ENCODE measurements at regions not wholly inside any gene's neighbourhood (a gene's known extent, or its start where the extent isn't known, plus 50 kb on each side); places are given as distances from the start of the nearest gene placed in this dataset.
"Not testable (repeated sequence)": the region's sequence is repeated elsewhere in the genome, so short reads cannot be mapped to it uniquely, and the experiment has no call there.

- not testable (repeated sequence) for H3K9me3 Mint-ChIP-seq; H3K4me3 Mint-ChIP-seq; H3K27me3 Mint-ChIP-seq (ENCODE audit: low read depth); H3K36me3 Mint-ChIP-seq (ENCODE audit: insufficient read depth); DNase-seq; ATAC-seq; H3K4me1 Mint-ChIP-seq (ENCODE audit: low read depth)
Measured at GRCh38 chr7:51386806-51387568, 70.4 kb upstream of the COBL start.

GRCh38 chr7:51386184-51386583 lies 69.6 kb upstream of the COBL start:
- not testable (repeated sequence) for H3K4me3 Mint-ChIP-seq; ATAC-seq; H3K4me1 Mint-ChIP-seq (ENCODE audit: low read depth); H3K9me3 Mint-ChIP-seq; H3K36me3 Mint-ChIP-seq (ENCODE audit: insufficient read depth); DNase-seq; H3K27me3 Mint-ChIP-seq (ENCODE audit: low read depth)

- H3K9me3 Mint-ChIP-seq; H3K36me3 Mint-ChIP-seq (ENCODE audit: insufficient read depth); H3K4me1 Mint-ChIP-seq (ENCODE audit: low read depth); DNase-seq; ATAC-seq; H3K27me3 Mint-ChIP-seq (ENCODE audit: low read depth); H3K4me3 Mint-ChIP-seq: not testable (repeated sequence)
Measured at GRCh38 chr7:51382243-51382642, 65.6 kb upstream of the COBL start.

- Mint-ChIP-seq H3K36me3 (ENCODE audit: insufficient read depth) (no peaks in the 10 kb centered on the region), H3K4me3 (no peak overlapping the region), H3K4me1 (ENCODE audit: low read depth) (no peaks in the 10 kb centered on the region), H3K27me3 (ENCODE audit: low read depth) (no peaks in the 10 kb centered on the region), H3K9me3 (no peaks in the 10 kb centered on the region)
- DNase-seq = no peak
- ATAC-seq = no peak
Measured at GRCh38 chr7:51376420-51377092, 59.9 kb upstream of the COBL start.

- no peaks in the 10 kb centered on the region for H3K27me3 Mint-ChIP-seq (ENCODE audit: low read depth)
- no peaks in the 10 kb centered on the region for H3K36me3 Mint-ChIP-seq (ENCODE audit: insufficient read depth)
- H3K4me1 Mint-ChIP-seq (ENCODE audit: low read depth) = no peaks in the 10 kb centered on the region
- H3K4me3 Mint-ChIP-seq = no peak overlapping the region
- no peaks in the 10 kb centered on the region for H3K9me3 Mint-ChIP-seq
- no peak for DNase-seq
- ATAC-seq = no peak
Measured at GRCh38 chr7:51374936-51375335, 58.3 kb upstream of the COBL start.

GRCh38 chr7:51373607-51374006 lies 57.0 kb upstream of the COBL start:
- H3K4me1 Mint-ChIP-seq (ENCODE audit: low read depth); DNase-seq; H3K9me3 Mint-ChIP-seq; ATAC-seq; H3K4me3 Mint-ChIP-seq; H3K36me3 Mint-ChIP-seq (ENCODE audit: insufficient read depth); H3K27me3 Mint-ChIP-seq (ENCODE audit: low read depth): not testable (repeated sequence)

GRCh38 chr7:51369746-51370145 lies 53.1 kb upstream of the COBL start:
- no peaks in the 10 kb centered on the region for H3K4me1 Mint-ChIP-seq (ENCODE audit: low read depth)
- H3K4me3 Mint-ChIP-seq = no peak overlapping the region
- H3K36me3 Mint-ChIP-seq (ENCODE audit: insufficient read depth) = no peaks in the 10 kb centered on the region
- no peaks in the 10 kb centered on the region for H3K9me3 Mint-ChIP-seq
- ATAC-seq (no peak), DNase-seq (no peak)
- no peaks in the 10 kb centered on the region for H3K27me3 Mint-ChIP-seq (ENCODE audit: low read depth)

GRCh38 chr7:51369228-51369627 lies 52.6 kb upstream of the COBL start:
- not testable (repeated sequence) for H3K9me3 Mint-ChIP-seq; H3K36me3 Mint-ChIP-seq (ENCODE audit: insufficient read depth); ATAC-seq; H3K27me3 Mint-ChIP-seq (ENCODE audit: low read depth); H3K4me1 Mint-ChIP-seq (ENCODE audit: low read depth); DNase-seq; H3K4me3 Mint-ChIP-seq

- ATAC-seq = no peak
Measured at GRCh38 chr7:51368334-51368733, 51.7 kb upstream of the COBL start.

GRCh38 chr7:51367614-51367968 lies 51.0 kb upstream of the COBL start:
- Mint-ChIP-seq H3K4me1 (ENCODE audit: low read depth) (no peaks in the 10 kb centered on the region), H3K27me3 (ENCODE audit: low read depth) (no peaks in the 10 kb centered on the region), H3K4me3 (no peak overlapping the region), H3K9me3 (peaks cover 3% of the 10 kb centered on the region), H3K36me3 (ENCODE audit: insufficient read depth) (no peaks in the 10 kb centered on the region)
- ATAC-seq = no peak
- DNase-seq = no peak

More at GRCh38 chr7:51368334-51368733, 51.7 kb upstream of the COBL start:
- H3K36me3 Mint-ChIP-seq (ENCODE audit: insufficient read depth) = no peaks in the 10 kb centered on the region
- DNase-seq = no peak
- no peaks in the 10 kb centered on the region for H3K4me1 Mint-ChIP-seq (ENCODE audit: low read depth)
- H3K27me3 Mint-ChIP-seq (ENCODE audit: low read depth) = no peaks in the 10 kb centered on the region
- H3K9me3 Mint-ChIP-seq = no peaks in the 10 kb centered on the region
- H3K4me3 Mint-ChIP-seq = no peak overlapping the region

GRCh38 chr7:51366930-51367613 lies 50.5 kb upstream of the COBL start:
- Mint-ChIP-seq H3K27me3 (ENCODE audit: low read depth) (no peaks in the 10 kb centered on the region), H3K36me3 (ENCODE audit: insufficient read depth) (no peaks in the 10 kb centered on the region), H3K4me1 (ENCODE audit: low read depth) (no peaks in the 10 kb centered on the region), H3K4me3 (no peak overlapping the region), H3K9me3 (peaks cover 7% of the 10 kb centered on the region)
- DNase-seq (no peak), ATAC-seq (peak in 1 of 2 donors; percentile 40)

All from activated T-cell treated with anti-CD3 and anti-CD28 coated beads, Interleukin-2, amount 50 U/mL, for 4 hours (primary cell).